Stimulated activated CD4-positive, alpha-beta T cell treated with anti-CD3 and anti-CD28 coated beads, Interleukin-4, amount 100 ng/mL, for 1 hour (primary cell): ENCODE measurements at regions not wholly inside any gene's neighbourhood (a gene's known extent, or its start where the extent isn't known, plus 50 kb on each side); places are given as distances from the start of the nearest gene placed in this dataset.

Experiments used
- DNase-seq: peaks from one replicate; pipeline ENCODE4 v3.0.0-alpha.2; 2020

DNA sequence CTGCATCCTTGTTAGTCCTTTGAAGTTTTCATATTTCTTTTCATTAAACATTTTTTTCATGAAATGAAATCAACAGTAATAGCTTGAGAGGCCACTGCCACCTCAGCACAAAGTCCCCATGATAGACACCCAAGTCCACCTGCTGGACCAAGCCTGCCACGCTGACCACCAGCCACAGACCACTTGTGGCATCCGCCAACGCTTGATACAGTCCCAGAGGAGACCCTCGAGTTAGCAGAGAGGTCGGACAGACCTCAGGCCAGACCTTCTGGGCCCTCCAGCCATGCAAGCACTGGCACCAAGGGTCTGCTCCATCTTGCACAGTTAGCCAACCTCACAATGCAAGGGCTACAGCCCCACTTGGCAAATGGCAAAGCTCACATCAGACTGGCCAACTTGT is 91.8 kb upstream of the RTL6 start:
- DNase-seq, result no peak

DNA sequence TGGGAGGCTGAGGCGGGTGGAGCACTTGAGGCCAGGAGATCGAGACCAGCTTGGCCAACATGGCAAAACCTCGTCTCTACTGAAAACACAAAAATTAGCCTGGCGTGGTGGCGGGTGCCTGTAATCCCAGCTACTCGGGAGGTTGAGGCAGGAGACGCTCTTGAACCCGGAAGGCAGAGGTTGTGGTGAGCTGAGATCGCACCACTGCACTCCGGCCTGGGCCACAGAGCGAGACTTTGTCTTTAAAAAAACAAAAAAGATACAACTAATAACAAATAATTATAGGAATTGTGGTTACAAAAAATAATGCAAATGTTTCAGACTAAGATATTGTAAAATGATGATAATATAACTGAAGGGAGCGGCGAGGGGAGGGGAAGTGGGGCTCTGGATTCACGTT is 90.3 kb upstream of the RTL6 start:
- no peak for DNase-seq

DNA sequence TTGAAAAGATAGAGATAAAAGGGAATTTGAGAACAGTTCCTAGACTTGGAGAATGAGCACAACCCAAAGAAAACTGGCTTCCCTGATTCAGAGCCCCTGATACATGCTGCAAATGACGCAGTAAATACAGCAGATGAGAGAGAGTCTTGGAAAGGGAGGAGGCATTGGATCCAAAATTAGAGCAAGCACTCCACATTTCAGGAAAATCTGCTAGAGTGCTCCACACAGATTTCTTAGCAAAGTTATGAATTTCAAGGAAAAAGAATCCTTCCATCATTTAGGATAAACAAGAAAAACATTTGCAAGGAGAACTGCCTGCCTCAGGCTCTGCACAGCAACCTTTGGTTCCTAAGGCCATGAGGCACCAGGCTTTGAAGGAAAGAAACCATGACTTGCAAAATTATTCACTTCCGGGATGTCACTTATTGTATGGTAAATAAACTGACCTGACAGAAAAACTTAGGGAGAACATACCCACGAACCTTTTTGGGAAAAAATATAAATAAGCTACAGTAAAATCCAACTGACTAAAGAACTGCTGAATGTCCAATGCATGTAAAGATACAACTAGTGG is 89.8 kb upstream of the RTL6 start:
- DNase-seq, result no peak

DNA sequence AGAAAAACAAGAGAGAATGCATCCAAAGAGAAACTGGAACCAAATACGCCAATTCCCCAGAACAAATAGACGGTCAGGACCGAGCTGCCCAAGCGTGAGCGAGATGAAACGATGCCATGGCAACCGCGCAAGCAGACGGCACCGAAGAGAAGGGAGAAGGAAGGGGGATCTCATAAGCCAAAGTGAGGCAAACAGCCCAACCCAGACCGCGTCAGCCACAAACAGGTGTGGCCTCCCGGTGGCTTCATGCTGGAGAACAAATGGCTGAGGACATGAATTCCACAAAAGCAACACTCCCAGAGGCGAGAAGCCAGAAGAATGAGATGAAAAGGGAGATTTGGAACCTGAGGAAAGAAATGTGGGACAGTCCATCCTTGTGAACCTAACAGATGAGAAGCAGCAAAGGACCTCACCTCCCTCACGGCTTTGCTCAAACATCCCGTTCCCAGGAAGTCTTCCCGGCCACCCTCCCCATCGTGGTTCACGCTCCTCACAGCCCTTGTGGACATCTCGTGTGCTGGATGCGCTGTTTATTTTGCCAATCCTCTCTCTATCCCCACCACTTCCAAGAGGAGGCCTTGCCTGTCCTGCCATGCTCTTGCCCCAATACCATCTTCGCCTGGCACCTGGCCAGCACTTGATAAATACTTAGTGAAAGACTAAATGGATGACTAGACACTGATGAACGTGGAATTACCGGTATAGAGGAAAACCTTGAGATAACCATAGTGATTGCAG is 89.1 kb upstream of the RTL6 start:
- DNase-seq, result no peak

DNA sequence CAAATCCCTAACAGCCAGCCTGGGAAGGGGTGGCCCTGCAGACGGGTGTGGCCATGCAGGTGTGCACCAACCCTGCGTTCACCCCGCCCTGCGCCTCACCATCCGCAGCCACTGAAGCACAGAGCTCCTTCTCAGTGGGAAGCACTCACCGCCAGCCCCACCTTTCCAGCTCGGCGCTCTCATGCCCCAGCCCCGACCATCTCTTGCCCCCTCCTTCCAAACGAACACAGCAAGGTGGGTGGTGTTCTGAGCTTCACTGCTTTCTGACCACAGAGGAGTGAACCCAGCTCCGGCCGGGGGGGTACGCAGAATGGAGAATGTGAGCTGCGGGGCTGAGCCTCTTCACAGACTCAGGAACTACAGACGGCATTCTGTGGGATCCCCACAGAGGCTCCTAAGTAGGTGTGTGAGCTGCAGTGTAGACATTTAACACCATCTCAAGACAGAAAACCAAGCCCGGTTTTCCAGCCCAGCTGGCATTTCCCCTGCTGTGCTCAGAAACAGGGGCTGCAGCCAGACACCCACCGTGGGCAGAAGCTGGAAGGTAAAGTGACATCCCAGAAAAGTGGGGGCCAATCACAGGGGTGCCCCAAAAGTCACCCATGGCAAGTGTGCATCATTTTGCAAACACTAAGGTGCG is 88.4 kb upstream of the RTL6 start:
- DNase-seq, result no peak

DNA sequence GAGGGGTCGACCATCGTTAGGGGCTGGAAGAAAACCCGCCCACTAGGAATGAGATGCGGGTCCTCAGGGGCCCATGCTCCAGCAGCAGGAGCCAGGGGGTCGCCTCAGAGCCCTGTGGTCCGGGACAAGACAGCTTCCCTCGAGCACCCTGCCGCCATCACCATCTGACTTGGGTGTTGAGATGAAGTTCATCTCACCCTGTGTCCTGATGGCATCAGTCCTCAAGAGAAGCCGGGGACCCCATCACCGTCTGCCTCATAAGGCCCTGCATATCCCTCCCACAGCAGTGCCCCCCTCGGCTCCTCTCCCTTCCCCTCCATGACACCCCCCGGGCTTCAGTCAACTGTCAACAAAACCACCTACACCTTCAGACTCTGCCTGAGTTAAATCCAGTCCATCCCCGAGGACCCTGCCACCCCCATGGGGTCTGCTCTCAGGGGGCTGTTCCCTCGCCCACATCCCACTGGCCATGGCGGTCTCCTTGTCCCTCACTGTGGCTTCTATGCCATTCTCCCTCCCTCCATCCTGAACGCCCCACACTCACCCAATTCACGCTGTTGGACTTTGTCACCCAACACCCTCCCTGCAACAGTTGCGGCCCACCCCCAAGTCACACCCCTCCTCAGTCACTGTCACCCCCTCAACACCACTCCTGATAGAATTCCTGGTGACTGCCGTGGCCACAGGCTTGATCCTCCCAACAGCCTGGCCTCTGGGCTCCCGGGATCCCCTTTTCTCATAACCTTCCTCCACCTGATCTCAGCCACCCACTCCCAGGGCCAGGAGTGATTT is 87.7 kb upstream of the RTL6 start:
- no peak for DNase-seq

DNA sequence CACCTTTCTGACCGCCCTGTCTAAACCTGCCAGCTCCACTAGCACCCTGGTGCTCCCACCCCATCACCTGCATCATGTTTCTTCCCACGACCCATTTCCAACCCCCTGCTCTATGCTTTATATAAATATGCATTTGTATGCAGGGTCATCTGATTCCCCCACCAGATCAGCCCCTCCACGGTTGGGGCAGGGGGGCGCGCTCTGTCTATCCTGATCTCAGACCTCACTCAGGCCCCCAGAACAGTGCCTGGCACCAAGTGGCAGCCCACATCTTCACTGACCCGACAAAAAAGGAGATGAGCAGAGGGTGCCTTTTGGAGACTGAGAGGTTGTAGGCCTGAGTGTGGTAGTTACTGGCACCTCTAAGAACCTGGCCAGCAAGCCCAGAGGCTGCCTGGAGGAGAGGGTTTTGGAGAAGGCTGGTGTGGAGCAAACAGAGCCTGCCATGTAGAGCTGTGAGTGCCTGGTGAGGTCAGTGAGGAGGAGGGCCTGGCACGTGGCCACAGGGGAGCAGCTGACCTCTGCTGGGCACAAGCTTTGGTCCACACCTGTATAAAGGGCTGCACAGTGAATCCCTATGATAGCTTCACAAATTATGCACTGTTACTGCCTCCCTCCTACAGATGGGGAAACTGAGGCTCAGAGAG is 86.3 kb upstream of the RTL6 start:
- DNase-seq, result no peak

DNA sequence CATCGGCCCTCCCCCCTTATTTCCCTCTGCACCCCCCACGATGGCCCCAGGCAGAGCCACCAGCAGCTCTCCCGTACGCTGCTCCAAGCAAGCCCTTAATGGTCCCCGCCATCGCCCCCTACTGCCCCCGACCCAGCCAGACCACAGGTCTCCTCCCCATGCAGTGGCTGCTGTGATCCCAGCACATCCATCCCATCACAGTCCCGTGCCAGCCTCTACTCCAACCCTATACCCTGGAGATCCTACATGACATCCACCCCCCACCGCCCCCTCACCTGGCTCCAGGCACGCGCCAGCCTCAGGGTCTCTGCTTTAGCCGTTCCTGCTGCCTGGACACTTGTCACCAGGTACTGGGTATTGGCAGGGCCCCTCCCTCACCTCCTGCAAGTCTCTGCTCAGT is 85.8 kb upstream of the RTL6 start:
- DNase-seq, result no peak

DNA sequence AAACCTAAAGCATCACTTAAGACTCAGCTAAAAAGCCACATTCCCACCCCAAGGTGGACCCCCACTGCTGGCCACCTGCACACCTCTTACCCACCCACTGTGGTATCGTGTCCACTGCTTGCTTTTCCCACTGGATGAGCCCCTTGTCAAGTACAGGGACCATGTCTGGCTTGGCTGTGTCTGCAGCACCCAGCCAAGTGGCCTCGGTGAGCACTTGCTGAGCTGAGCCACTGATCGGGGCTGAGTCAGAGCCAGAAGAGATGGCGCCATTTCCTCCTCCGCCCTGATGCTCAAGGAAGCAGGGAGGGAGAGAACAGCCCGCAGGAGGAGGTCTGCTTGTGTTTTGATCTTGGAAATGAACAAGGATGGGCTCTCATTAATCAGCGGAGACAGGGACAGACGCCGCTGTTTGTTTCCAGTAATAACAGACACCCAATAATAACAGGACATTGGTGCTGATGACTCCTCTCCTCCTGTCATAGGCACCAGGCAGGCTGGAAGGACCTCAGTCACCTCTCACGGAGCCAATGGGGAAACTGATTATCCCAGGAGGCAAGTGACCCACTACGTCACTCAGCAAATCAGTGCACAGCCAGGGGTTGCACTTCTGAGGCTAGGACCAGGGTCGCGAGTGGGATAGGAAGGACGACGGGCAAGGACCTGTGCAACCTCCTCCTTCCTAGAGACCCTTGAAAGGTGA is 85.2 kb upstream of the RTL6 start:
- no peak for DNase-seq

DNA sequence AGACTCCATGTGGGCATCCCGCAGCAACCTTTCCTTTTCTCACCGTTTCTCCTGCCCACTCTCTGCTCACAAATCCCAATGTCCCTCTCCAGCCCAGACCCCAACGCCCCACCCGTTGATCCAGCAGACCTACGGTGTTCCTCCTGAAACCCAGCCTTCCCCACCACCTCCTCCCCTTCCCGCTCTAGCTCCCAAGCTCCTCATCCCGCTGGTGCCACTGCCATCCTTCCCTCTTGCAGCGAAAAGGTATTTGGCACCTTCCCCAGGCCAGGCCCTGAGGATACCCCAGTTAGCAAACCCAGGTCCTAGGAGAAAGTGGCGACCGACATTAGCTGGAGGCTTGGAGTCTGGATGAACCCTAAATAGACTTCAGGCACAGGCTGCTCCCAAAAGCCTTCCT is 84.0 kb upstream of the RTL6 start:
- no peak for DNase-seq

DNA sequence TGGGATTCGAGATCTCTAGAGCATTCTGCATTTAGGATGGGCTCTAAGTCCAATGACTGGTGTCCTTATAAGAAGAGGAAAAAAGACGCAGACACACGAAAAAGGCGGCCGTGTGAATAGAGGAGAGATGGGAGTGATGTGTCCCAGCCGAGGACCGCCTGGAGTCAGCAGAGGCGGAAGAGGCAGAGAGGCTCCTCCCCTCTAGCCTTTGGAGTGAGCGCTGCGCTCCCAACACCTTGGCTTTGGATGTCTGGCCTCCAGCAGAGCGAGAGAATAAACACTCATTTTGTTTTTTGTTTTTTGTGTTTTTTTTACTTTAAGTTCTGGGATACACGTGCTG is 83.0 kb upstream of the RTL6 start:
- no peak for DNase-seq

DNA sequence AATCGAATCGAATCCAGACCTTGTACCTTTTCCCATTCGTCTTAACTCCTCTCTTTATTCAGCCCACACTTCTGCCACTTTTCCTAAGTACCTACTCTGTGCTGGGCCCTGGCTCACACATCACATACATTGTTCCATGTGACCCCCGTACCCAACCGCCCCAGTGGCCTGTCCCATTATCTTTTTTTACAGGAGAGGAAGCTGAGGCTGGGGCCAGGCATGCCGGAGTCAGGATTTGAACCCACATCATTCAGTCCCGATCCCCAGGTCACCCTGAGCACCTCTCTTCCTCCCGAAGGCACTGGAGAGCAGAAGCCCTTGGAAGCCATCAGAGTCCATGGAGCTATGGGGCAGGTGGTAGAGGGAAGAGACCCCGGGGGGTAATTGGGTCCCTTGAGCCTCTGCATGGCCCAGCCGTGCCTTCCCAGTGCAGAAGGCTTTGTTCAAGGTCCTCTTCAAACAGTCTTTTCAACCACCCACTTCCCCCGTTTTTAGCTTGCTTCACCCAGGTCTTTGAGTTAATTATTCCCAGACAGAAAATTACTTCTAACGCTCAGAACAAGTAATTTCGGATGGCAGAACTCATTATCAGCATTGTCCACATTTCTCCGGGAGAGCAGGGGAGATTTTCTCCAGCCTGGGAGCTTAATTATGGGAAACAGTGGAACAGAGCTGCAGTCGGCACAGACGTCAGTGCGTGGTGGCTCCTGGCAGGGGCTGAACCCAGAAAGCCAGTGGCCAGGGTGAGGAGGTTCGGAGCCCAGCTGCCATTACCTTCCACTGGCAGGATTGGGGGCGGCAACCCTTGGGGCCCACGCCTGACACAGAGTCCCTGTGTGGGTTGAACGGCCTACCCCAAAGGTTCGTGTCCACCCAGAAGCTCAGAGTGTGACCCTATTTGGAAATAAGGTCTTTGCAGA is 82.4 kb upstream of the RTL6 start:
- DNase-seq, result no peak

DNA sequence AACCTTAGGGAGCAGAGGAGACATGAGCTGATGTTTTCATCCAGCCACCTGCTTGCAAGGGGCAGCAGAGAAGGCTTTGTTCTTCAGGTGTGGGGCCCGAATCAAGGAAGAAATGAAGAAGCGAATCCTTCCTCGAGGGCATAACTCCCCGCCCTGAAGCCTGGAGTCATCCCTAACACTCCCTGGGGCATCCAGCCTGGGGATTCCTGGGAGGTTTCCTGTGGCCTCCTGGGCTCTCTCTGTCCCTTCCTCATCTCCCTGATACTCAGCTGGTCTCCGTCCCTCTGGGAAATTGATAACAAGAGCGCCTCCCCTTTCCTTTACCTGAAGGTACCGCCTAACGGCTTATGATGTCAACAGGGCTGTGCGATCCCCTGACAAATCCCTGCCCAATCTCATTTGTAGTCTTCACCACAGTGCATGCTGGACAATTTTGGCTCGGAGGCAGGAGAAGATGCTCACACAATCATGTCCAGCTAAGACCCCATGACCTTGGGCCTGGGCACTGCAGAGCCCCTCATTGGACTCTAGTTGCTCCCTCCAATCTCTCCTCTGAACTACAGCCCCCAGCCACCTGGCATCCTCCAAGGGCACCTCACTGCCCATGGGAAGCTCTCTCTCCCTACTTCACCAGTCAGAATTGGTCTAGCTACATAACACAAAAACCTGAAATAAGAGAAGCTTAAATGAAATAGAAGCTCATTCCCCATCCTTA is 80.6 kb upstream of the RTL6 start:
- DNase-seq, result no peak

DNA sequence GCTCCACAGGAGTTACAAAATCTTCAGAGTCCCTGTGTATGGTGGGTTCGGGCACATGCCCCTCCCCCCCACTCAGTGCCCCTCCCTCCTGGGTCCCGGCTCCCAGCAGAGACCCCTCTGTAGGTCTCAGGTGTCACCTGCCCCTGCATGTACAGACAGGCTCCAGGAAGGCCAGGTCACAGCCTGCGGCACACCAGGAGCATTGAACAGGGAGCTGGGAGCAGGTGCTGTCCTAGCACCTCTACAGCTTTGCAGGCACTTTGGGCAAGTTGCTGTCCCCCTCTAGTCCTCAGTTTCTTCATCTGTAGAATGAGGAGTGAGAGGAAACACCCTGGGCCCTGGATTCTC is 80.1 kb upstream of the RTL6 start:
- DNase-seq, result no peak

DNA sequence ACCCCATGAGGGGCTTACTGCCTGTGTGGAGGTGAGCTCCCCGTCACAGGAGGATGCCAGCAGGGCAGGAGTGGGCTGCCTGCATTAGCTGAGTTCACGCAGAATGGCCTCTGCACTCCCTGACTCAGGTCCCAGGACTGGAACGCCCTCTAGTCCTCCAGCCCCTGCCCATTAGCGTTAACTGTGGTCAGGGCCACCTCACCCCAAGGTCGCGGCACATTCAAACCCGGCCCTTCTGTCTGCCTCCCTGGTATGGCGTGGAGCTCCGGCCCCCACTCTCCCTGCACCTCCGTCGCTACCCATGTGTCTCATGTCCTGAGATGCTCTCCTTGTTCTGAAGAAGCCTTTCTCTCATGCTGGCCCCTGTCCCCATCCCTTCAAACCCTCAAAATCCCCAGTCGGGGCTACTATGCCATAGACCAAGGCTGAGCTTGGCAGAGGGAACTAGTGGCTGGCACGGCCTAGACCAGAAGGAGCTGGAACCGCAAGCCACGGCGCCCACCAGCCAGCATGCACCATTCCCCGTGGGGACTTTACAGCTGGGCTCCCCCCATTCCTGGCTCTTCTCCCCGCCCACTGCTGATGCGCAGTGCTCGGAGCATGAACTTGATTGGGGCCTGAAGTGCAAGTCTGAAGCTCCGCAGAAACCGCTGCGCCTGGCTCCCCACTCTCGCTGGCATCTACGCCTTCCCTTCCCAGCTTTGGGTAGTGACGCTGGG is 79.5 kb upstream of the RTL6 start:
- no peak for DNase-seq

DNA sequence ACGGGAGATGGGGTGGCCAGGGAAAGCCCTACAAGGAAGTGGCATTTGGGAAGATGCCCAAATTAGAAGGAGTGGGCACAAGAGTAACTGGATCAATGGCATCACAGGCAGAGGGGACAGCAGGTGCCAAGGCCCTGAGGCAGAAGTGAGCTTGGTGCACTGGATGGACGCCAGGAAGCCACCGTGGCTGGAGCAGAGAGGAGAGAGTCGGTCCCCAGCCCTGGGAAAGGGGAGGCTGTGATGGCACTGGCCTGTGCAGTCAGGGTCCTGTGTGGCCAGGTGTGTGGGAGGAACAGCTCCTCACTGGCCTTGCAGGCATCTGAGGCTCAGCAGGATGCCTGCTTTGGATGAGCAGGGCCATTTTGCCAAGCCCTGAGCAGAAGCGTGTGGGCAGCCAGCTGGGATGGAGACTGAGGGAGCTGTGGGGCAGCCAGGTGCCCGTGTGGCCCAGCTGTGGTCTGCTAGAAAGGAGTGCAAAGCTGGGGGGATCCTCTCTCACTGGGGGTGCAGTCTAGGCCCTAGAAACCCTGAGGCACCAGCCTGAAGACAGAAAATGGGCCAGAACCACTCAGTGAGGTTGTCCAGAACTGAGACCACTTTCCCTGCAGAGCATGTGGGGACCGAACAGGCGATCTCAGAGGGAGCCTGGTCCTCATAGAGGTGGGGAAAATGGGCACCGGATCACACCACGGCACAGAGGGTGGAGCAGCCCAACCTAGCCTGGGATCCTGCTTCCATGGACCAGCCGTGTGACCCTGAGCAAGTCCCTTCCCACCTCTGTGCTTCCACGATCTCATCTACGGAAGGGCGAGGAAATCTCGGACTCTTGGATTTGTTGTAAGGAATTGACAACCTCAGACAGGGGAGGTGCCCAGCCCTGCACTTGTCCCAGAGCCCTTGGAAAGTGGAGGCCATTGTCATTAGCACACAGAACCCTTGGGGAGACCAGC is 78.6 kb upstream of the RTL6 start:
- no peak for DNase-seq

DNA sequence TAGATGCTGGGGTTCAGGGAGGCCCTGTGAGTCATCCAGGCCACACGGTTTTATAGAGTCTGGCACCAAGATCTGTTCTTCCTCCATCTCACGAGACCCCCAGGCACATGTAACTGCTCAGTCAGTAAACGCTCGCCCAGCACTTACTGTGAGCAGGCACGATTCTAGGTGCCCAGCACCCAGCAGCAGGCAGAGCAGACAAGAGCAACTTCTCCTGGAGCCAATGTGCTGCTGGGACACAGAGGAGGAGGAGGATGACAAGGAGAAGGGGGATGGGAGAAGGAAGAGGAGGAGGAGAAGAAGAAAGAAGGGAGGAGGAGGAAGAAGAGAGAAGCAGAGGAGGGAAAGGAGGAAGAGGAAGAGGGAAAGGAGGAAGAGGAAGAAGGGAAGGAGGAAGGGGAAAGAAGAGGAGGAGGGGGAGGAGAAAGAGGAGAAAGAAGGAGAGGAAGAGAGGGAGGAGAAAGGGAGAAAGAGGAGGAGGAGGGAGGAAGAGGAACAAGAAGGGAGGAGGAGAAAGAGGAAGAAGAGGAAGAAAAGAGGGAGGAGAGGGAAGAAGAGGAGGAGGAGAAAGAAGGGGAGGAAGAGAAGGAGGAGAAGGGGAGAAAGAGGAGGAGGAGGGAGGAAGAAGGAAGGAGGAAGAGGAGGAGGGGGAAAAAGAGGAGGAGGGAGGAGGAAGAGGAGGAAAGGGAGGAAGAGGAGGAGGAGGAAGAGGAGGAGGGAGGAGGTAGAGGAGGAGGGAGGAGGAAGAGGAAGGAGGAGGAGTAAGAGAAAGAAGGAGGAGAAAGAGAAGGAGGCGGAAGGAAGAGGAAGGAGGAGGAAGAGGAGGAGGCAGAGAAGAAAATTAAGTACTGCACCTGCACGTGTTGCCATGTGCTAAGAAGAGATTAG is 77.6 kb upstream of the RTL6 start:
- DNase-seq, result no peak
